ENCODE measurements at regions not wholly inside any gene's neighbourhood (a gene's known extent, or its start where the extent isn't known, plus 50 kb on each side); places are given as distances from the start of the nearest gene placed in this dataset.

- no peaks in the 10 kb centered on the region for H3K36me3 Mint-ChIP-seq (ENCODE audit: low read depth)
- H3K9me3 Mint-ChIP-seq: no peaks in the 10 kb centered on the region
- no peak overlapping the region for H3K27ac Mint-ChIP-seq
- TF ChIP-seq, protein P1, sequence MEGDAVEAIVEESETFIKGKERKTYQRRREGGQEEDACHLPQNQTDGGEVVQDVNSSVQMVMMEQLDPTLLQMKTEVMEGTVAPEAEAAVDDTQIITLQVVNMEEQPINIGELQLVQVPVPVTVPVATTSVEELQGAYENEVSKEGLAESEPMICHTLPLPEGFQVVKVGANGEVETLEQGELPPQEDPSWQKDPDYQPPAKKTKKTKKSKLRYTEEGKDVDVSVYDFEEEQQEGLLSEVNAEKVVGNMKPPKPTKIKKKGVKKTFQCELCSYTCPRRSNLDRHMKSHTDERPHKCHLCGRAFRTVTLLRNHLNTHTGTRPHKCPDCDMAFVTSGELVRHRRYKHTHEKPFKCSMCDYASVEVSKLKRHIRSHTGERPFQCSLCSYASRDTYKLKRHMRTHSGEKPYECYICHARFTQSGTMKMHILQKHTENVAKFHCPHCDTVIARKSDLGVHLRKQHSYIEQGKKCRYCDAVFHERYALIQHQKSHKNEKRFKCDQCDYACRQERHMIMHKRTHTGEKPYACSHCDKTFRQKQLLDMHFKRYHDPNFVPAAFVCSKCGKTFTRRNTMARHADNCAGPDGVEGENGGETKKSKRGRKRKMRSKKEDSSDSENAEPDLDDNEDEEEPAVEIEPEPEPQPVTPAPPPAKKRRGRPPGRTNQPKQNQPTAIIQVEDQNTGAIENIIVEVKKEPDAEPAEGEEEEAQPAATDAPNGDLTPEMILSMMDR (IDR thresholded peaks at IDR 0.05): no peak
- no peaks in the 10 kb centered on the region for H3K4me1 Mint-ChIP-seq (ENCODE audit: low read depth)
- ATAC-seq (ENCODE audit: poor library complexity): no peak
- no peak for DNase-seq
- Histone ChIP-seq H3K9me3 (ENCODE audit: control insufficient read depth in 1 of 2, insufficient read depth in 1 of 2, low read length in 2 of 2) (no peaks in the 10 kb centered on the region), H3K27me3 (ENCODE audit: control insufficient read depth in 1 of 2, insufficient read depth in 2 of 2, low read length in 2 of 2) (no peaks in the 10 kb centered on the region), H3K27ac (ENCODE audit: low read depth in 1 of 2, low read length in 2 of 2) (no peak overlapping the region), H3K4me1 (ENCODE audit: insufficient read depth, low read length) (no peaks in the 10 kb centered on the region), H3K36me3 (ENCODE audit: insufficient read depth, low read length) (no peaks in the 10 kb centered on the region), H3K4me3 (ENCODE audit: low read length) (no peak overlapping the region)
- intact Hi-C loops (cut with DNase I, micrococcal nuclease): no loop called here
- POLR2A ChIA-PET: no interaction called here
- H3K27me3 Mint-ChIP-seq: no peaks in the 10 kb centered on the region
- H3K4me3 Mint-ChIP-seq: no peak overlapping the region
- CTCF ChIA-PET: no interaction called here
These were observed 377.4 kb upstream of the ACVR2A start for GRCh38 chr2:147467441-147467840.

- Histone ChIP-seq H3K27me3 (ENCODE audit: control insufficient read depth in 1 of 2, insufficient read depth in 2 of 2, low read length in 2 of 2) (no peaks in the 10 kb centered on the region), H3K27ac (ENCODE audit: low read depth in 1 of 2, low read length in 2 of 2) (no peak overlapping the region), H3K4me1 (ENCODE audit: insufficient read depth, low read length) (no peaks in the 10 kb centered on the region), H3K4me3 (ENCODE audit: low read length) (no peak overlapping the region), H3K36me3 (ENCODE audit: insufficient read depth, low read length) (no peaks in the 10 kb centered on the region), H3K9me3 (ENCODE audit: control insufficient read depth in 1 of 2, insufficient read depth in 1 of 2, low read length in 2 of 2) (no peaks in the 10 kb centered on the region)
- TF ChIP-seq, protein P1 (IDR thresholded peaks at IDR 0.05): no peak
- no peaks in the 10 kb centered on the region for H3K4me1 Mint-ChIP-seq (ENCODE audit: low read depth)
- no peak for ATAC-seq (ENCODE audit: poor library complexity)
- no peak overlapping the region for H3K27ac Mint-ChIP-seq
- no peaks in the 10 kb centered on the region for H3K36me3 Mint-ChIP-seq (ENCODE audit: low read depth)
- no peak for DNase-seq
- intact Hi-C loops (cut with DNase I, micrococcal nuclease): no loop called here
- H3K9me3 Mint-ChIP-seq: no peaks in the 10 kb centered on the region
- ChIA-PET POLR2A (no interaction called here), CTCF (no interaction called here)
- no peak overlapping the region for H3K4me3 Mint-ChIP-seq
- no peaks in the 10 kb centered on the region for H3K27me3 Mint-ChIP-seq
These were observed 380.0 kb upstream of the ACVR2A start for GRCh38 chr2:147464737-147465357.

- no peak overlapping the region for H3K27ac ChIP-seq (ENCODE audit: low read depth in 1 of 2, low read length in 2 of 2)
- no peaks in the 10 kb centered on the region for H3K4me1 Mint-ChIP-seq (ENCODE audit: low read depth)
- CTCF ChIA-PET: no interaction called here
- H3K36me3 Mint-ChIP-seq (ENCODE audit: low read depth): no peaks in the 10 kb centered on the region
- POLR2A ChIA-PET: no interaction called here
- H3K4me3 ChIP-seq (ENCODE audit: low read length): no peak overlapping the region
- no peak for ATAC-seq (ENCODE audit: poor library complexity)
- no peaks in the 10 kb centered on the region for H3K9me3 ChIP-seq (ENCODE audit: control insufficient read depth in 1 of 2, insufficient read depth in 1 of 2, low read length in 2 of 2)
- no peak for DNase-seq
- no peaks in the 10 kb centered on the region for H3K27me3 ChIP-seq (ENCODE audit: control insufficient read depth in 1 of 2, insufficient read depth in 2 of 2, low read length in 2 of 2)
- no peak overlapping the region for H3K27ac Mint-ChIP-seq
- H3K27me3 Mint-ChIP-seq: no peaks in the 10 kb centered on the region
- no peaks in the 10 kb centered on the region for H3K4me1 ChIP-seq (ENCODE audit: insufficient read depth, low read length)
- intact Hi-C loops (cut with DNase I, micrococcal nuclease): no loop called here
- H3K36me3 ChIP-seq (ENCODE audit: insufficient read depth, low read length): no peaks in the 10 kb centered on the region
- no peak overlapping the region for H3K4me3 Mint-ChIP-seq
- no peaks in the 10 kb centered on the region for H3K9me3 Mint-ChIP-seq
- TF ChIP-seq, protein P1 (IDR thresholded peaks at IDR 0.05): no peak
These were observed 380.8 kb upstream of the ACVR2A start for GRCh38 chr2:147463881-147464520.
